ENCODE measurements at regions not wholly inside any gene's neighbourhood (a gene's known extent, or its start where the extent isn't known, plus 50 kb on each side); places are given as distances from the start of the nearest gene placed in this dataset.

- TF ChIP-seq POLR2A (IDR thresholded peaks at IDR 0.05; ENCODE audit: low read depth, low read length) (no peak), TAF1 (IDR thresholded peaks at IDR 0.05; ENCODE audit: low read depth, low read length) (no peak), POLR2AphosphoS5 (IDR thresholded peaks at IDR 0.05; ENCODE audit: low read depth, low read length) (no peak), SPI1 (IDR thresholded peaks at IDR 0.05; ENCODE audit: low read depth, low read length) (no peak), PAX5 (IDR thresholded peaks at IDR 0.05; ENCODE audit: insufficient read depth, low read length, severe bottlenecking) (no peak), POU2F2 (IDR thresholded peaks at IDR 0.05; ENCODE audit: low read depth, low read length) (no peak)
Measured at GRCh38 chr5:142427529-142427928, 102.7 kb upstream of the SPRY4 start.

All from GM12891 (cell line).